Prostate gland (tissue), 2 donors: ENCODE measurements at regions not wholly inside any gene's neighbourhood (a gene's known extent, or its start where the extent isn't known, plus 50 kb on each side); places are given as distances from the start of the nearest gene placed in this dataset.

Experiments
- DNase-seq: peaks from one replicate; pipeline ENCODE4 v3.0.0-alpha.2; 2019; ENCODE audit warnings: low spot score
- H3K27ac ChIP-seq, 2 donors: fragments of 200-600 bp; sonication (generic); 2 replicates each; pipeline ENCODE4 v1.5.1; 2017 to 2019
- H3K27me3 ChIP-seq: fragments of 200-600 bp; sonication (generic); replicated peaks from 2 replicates; pipeline ENCODE4 v1.5.1; 2019; ENCODE audit not compliant: insufficient read depth
- H3K36me3 ChIP-seq, 2 donors: fragments of 200-600 bp; sonication (generic); 1 replicate in 1 of 2; 2 replicates in 1 of 2; pipeline versions ENCODE4 v1.5.1 to v1.8.1; 2017 to 2019
- H3K4me1 ChIP-seq: fragments of 200-600 bp; sonication (generic); replicated peaks from 2 replicates; pipeline ENCODE4 v1.5.1; 2019
- H3K4me3 ChIP-seq, 2 donors: fragments of 200-600 bp; sonication (generic); 2 replicates each; pipeline ENCODE4 v1.5.1; 2017 to 2019
- H3K9me3 ChIP-seq: fragments of 200-600 bp; sonication (generic); 2 replicates; pipeline ENCODE4 v1.5.1; 2017
- CTCF ChIP-seq, 4 experiments: fragments of 200-600 bp in 2 of 4; fragments of 450-650 bp in 2 of 4; sonication (generic) in 2 of 4; IDR thresholded peaks; 1 replicate in 3 of 4; 2 replicates in 1 of 4; pipeline ENCODE4 v1.5.1; 2016 to 2019; ENCODE audit warnings: antibody characterized with exemption in 4 of 4, mild to moderate bottlenecking in 2 of 4, moderate library complexity in 2 of 4
- POLR2A ChIP-seq: fragments of 450-650 bp; IDR thresholded peaks from one replicate; pipeline ENCODE4 v1.6.1; 2016; ENCODE audit warnings: antibody characterized with exemption, mild to moderate bottlenecking
- POLR2AphosphoS5 ChIP-seq: sonication (generic); formaldehyde crosslinking; IDR thresholded peaks from one replicate; pipeline ENCODE4 v1.6.1; 2017; ENCODE audit warnings: antibody characterized with exemption
- WGBS: methylation state at CpG from one replicate; pipeline ENCODE4 v1.1.5; 2018; 5-methylcytosine and 5-hydroxymethylcytosine counted together
- intact Hi-C: fragments of 100-400 bp; cut with DNase I; formaldehyde crosslinking; loops from one replicate; pipeline ENCODE4 v1.14.2; 2022

GRCh38 chr20:19072988-19073387 is 139.5 kb upstream of the SLC24A3 start:
- intact Hi-C loops = no loop called here
- WGBS = 91% methylated on average over 5 of the region's 5 CpGs
- Histone ChIP-seq H3K4me1 (no peaks in the 10 kb centered on the region), H3K36me3 (no peaks in the 10 kb centered on the region), H3K4me3 (no peak overlapping the region), H3K27me3 (no peaks in the 10 kb centered on the region), H3K9me3 (no peaks in the 10 kb centered on the region), H3K27ac (no peak overlapping the region)
- TF ChIP-seq POLR2A (no peak), POLR2AphosphoS5 (no peak), CTCF (IDR thresholded peaks at IDR 0.05) (no peak)
- no peak for DNase-seq

GRCh38 chr20:19073584-19074218 is 138.7 kb upstream of the SLC24A3 start:
- intact Hi-C loops = no loop called here
- H3K4me1 ChIP-seq = no peaks in the 10 kb centered on the region
- H3K4me3 ChIP-seq = no peak overlapping the region
- TF ChIP-seq POLR2A (no peak), POLR2AphosphoS5 (no peak), CTCF (IDR thresholded peaks at IDR 0.05) (no peak)
- H3K27ac ChIP-seq = no peak overlapping the region
- H3K36me3 ChIP-seq = no peaks in the 10 kb centered on the region
- 57% methylated on average over 2 of the region's 2 CpGs for WGBS
- no peak for DNase-seq
- H3K9me3 ChIP-seq = no peaks in the 10 kb centered on the region
- H3K27me3 ChIP-seq = no peaks in the 10 kb centered on the region

- no peak for DNase-seq
- Histone ChIP-seq H3K4me3 (no peak overlapping the region), H3K27me3 (no peaks in the 10 kb centered on the region), H3K4me1 (no peaks in the 10 kb centered on the region), H3K27ac (no peak overlapping the region), H3K9me3 (no peaks in the 10 kb centered on the region), H3K36me3 (no peaks in the 10 kb centered on the region)
- TF ChIP-seq POLR2A = no peak
- no peak for TF ChIP-seq CTCF (IDR thresholded peaks at IDR 0.05)
- 30% methylated on average over 1 of the region's 1 CpG for WGBS
- intact Hi-C loops = no loop called here
Measured at GRCh38 chr20:19074356-19074755, 138.1 kb upstream of the SLC24A3 start.

- H3K36me3 ChIP-seq = no peaks in the 10 kb centered on the region
- no peaks in the 10 kb centered on the region for H3K4me1 ChIP-seq
- no peak overlapping the region for H3K4me3 ChIP-seq
- no peaks in the 10 kb centered on the region for H3K27me3 ChIP-seq
- H3K9me3 ChIP-seq = no peaks in the 10 kb centered on the region
- intact Hi-C loops = no loop called here
- TF ChIP-seq POLR2AphosphoS5 = no peak
- no peak for TF ChIP-seq POLR2A
- DNase-seq = no peak
- WGBS = 53% methylated on average over 8 of the region's 8 CpGs
- no peak overlapping the region for H3K27ac ChIP-seq
Measured at GRCh38 chr20:19074828-19075516, 137.5 kb upstream of the SLC24A3 start.

- H3K36me3 ChIP-seq = no peaks in the 10 kb centered on the region
- intact Hi-C loops = no loop called here
- no peak for DNase-seq
- no peaks in the 10 kb centered on the region for H3K9me3 ChIP-seq
- no peak overlapping the region for H3K4me3 ChIP-seq
- no peak overlapping the region for H3K27ac ChIP-seq
- TF ChIP-seq POLR2AphosphoS5 (no peak), POLR2A (no peak), CTCF (IDR thresholded peaks at IDR 0.05) (no peak)
- no peaks in the 10 kb centered on the region for H3K4me1 ChIP-seq
- 83% methylated on average over 5 of the region's 5 CpGs for WGBS
- no peaks in the 10 kb centered on the region for H3K27me3 ChIP-seq
Measured at GRCh38 chr20:19077370-19078220, 134.8 kb upstream of the SLC24A3 start.
